Heart left ventricle (tissue), 13 donors: ENCODE measurements at regions not wholly inside any gene's neighbourhood (a gene's known extent, or its start where the extent isn't known, plus 50 kb on each side); places are given as distances from the start of the nearest gene placed in this dataset.

ENCODE experiments used
- POLR2A ChIP-seq, 2 donors: fragments of 450-650 bp; IDR thresholded peaks; one replicate each; pipeline ENCODE4 v1.6.1; 2017; ENCODE audit warnings: antibody characterized with exemption in 2 of 2, mild to moderate bottlenecking in 2 of 2, moderate library complexity in 2 of 2
- TF ChIP-seq, protein P1 (sequence below), 12 donors: fragments of 200-600 bp; sonication (generic) in 4 of 12; IDR thresholded peaks; one replicate each; pipeline versions ENCODE4 v1.5.0 to v1.8.0; 2018 to 2022; ENCODE audit warnings: antibody characterized with exemption in 12 of 12, mild to moderate bottlenecking in 5 of 12
- donor health status: ischemic (EF 13 %, LVEDD 7.1; RV severe dilation, severe dysfunction).
- donor health status: DM: no; HTN: yes; CAD: no.
- donor health status: DM: no; HTN: no; CAD: no.
- donor health status: ischemic (EF 25% LVEDD 6.9; RV normal size, moderate dysfunction).
- donor health status: ischemic (EF 25% LVEDD 5.7; RV mildly dilated, moderate dysfunction).
- donor health status: ischemic (EF 35%, LVEDD 5.7; RV mildly dilated, moderate dysfunction).
- donor health status: nonischemic (EF 11% LVEDD 7.7; RV severe dilation, severe dysfunction).
- donor health status: DM: yes; HTN: yes; CAD: no.
- donor health status: PGD.
- donor health status: ischemic (EF 29% LVEDD 5.4; RV normal size, mild dysfunction).
- donor health status: nonischemic (EF 23%, LVEDD 6.1; RV moderate dilation, normal function).

DNA sequence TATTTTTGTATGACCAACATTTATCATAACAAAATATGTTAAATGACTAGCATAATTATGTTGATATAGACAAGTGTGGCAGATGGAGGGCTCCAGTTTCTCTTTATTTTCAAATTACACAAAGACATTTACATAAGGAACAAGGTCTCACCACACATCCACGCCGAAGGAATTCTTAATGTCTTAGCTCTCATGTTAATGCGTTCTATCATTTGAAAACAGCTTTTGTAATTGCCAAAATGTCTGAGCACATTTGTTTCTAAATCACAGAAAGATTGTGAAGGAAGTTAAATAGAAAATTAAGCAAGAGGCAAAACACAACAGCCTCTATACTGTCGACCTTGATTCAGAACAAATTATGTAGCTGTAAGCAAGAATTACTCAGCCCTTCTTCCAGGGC, 223.0 kb upstream of the NR5A2 start:
- TF ChIP-seq, protein P1, sequence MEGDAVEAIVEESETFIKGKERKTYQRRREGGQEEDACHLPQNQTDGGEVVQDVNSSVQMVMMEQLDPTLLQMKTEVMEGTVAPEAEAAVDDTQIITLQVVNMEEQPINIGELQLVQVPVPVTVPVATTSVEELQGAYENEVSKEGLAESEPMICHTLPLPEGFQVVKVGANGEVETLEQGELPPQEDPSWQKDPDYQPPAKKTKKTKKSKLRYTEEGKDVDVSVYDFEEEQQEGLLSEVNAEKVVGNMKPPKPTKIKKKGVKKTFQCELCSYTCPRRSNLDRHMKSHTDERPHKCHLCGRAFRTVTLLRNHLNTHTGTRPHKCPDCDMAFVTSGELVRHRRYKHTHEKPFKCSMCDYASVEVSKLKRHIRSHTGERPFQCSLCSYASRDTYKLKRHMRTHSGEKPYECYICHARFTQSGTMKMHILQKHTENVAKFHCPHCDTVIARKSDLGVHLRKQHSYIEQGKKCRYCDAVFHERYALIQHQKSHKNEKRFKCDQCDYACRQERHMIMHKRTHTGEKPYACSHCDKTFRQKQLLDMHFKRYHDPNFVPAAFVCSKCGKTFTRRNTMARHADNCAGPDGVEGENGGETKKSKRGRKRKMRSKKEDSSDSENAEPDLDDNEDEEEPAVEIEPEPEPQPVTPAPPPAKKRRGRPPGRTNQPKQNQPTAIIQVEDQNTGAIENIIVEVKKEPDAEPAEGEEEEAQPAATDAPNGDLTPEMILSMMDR (IDR thresholded peaks at IDR 0.05): no peak
- TF ChIP-seq POLR2A (IDR thresholded peaks at IDR 0.05): no peak
